Adrenal gland (tissue), 9 donors: ENCODE measurements at regions not wholly inside any gene's neighbourhood (a gene's known extent, or its start where the extent isn't known, plus 50 kb on each side); places are given as distances from the start of the nearest gene placed in this dataset.

Experiments used
- DNase-seq, 7 donors: peaks; one replicate each; pipeline ENCODE4 v3.0.0-alpha.2; 2019 to 2020
- H3K27ac ChIP-seq, 5 donors: fragments of 200-600 bp; sonication (generic) in 4 of 5; 1 replicate in 3 of 5; 2 replicates in 2 of 5; pipeline versions ENCODE4 v1.5.1 to v1.8.0; 2016 to 2020; ENCODE audit warnings: mild to moderate bottlenecking in 1 of 5
- H3K27me3 ChIP-seq: fragments of 200-600 bp; 2 replicates; pipeline ENCODE4 v1.8.0; 2021
- H3K36me3 ChIP-seq, 2 donors: fragments of 200-600 bp; replicated peaks in 1 of 2; 1 replicate in 1 of 2; 2 replicates in 1 of 2; pipeline versions ENCODE4 v1.5.1 to v1.8.0; 2018 to 2022
- H3K4me1 ChIP-seq, 2 donors: fragments of 200-600 bp; replicated peaks in 1 of 2; 1 replicate in 1 of 2; 2 replicates in 1 of 2; pipeline versions ENCODE4 v1.5.1 to v1.8.0; 2018 to 2021
- H3K4me3 ChIP-seq, 4 donors: fragments of 200-600 bp; sonication (generic) in 3 of 4; one replicate each; pipeline ENCODE4 v1.5.1; 2016 to 2018
- H3K9me3 ChIP-seq, 3 donors: fragments of 200-600 bp; sonication (generic) in 1 of 3; replicated peaks in 1 of 3; 1 replicate in 2 of 3; 2 replicates in 1 of 3; pipeline versions ENCODE4 v1.5.1 to v1.8.0; 2016 to 2021
- POLR2A ChIP-seq, 2 donors: fragments of 450-650 bp; IDR thresholded peaks; one replicate each; pipeline ENCODE4 v1.6.1; 2017; ENCODE audit warnings: antibody characterized with exemption in 2 of 2, mild to moderate bottlenecking in 2 of 2, moderate library complexity in 1 of 2
- WGBS, 4 donors: extraction: QIAGEN DNeasy Blood & Tissue Kit in 2 of 4; methylation state at CpG; one replicate each; pipeline versions ENCODE4 v1.1.5 to v1.1.7; 2013 to 2017; 5-methylcytosine and 5-hydroxymethylcytosine counted together
- intact Hi-C, 2 donors: fragments of 100-400 bp; cut with DNase I; formaldehyde crosslinking; loops; one replicate each; pipeline versions ENCODE4 v1.14.1 to v1.15.0; 2022 to 2023
- TF ChIP-seq, protein P1 (sequence below), 6 experiments: fragments of 450-650 bp in 4 of 6; fragments of 200-600 bp in 2 of 6; sonication (generic) in 1 of 6; IDR thresholded peaks; 1 replicate in 5 of 6; 2 replicates in 1 of 6; pipeline versions ENCODE4 v1.5.1 to v1.8.0; 2016 to 2021; ENCODE audit warnings: antibody characterized with exemption in 6 of 6, mild to moderate bottlenecking in 2 of 6, moderate library complexity in 1 of 6
- donor health status: healthy with polysubstance abuse.
- donor health status: Bipolar disorder and iron deficiency.
- donor health status: DM: yes; HTN: yes; CAD: no.
- donor health status: DM: no; HTN: no; CAD: no.
- donor health status: DM: no; HTN: no; CAD: no.

DNA sequence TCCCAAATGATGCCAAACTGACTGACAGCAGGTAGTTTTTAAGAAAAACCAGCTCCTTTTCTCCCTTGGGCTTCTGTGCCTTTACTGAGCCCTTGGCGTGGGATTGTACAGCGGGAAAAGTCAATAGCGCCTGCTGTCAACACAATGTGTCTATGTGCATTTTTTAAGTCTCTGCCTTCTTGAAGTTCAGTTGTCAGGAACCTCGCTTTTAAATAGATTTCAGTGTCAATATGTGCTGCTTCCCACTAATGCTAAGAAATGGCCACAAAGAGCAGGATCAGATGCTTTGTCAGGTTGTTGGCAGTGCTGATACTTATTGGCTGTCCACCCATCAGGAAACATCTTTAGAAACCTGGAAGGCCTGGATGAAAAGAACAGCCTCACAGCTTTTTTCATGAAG is 424.4 kb downstream of the C3orf38 start:
- DNase-seq: no peak
- WGBS, 4 donors: 79 to 91% (median 83%) methylated on average over 4 of the region's 4 CpGs
- TF ChIP-seq POLR2A (IDR thresholded peaks at IDR 0.05): no peak
- TF ChIP-seq, protein P1, sequence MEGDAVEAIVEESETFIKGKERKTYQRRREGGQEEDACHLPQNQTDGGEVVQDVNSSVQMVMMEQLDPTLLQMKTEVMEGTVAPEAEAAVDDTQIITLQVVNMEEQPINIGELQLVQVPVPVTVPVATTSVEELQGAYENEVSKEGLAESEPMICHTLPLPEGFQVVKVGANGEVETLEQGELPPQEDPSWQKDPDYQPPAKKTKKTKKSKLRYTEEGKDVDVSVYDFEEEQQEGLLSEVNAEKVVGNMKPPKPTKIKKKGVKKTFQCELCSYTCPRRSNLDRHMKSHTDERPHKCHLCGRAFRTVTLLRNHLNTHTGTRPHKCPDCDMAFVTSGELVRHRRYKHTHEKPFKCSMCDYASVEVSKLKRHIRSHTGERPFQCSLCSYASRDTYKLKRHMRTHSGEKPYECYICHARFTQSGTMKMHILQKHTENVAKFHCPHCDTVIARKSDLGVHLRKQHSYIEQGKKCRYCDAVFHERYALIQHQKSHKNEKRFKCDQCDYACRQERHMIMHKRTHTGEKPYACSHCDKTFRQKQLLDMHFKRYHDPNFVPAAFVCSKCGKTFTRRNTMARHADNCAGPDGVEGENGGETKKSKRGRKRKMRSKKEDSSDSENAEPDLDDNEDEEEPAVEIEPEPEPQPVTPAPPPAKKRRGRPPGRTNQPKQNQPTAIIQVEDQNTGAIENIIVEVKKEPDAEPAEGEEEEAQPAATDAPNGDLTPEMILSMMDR (IDR thresholded peaks at IDR 0.05): no peak
- H3K27me3 ChIP-seq: no peaks in the 10 kb centered on the region
- H3K4me3 ChIP-seq: no peak overlapping the region
- intact Hi-C loops: no loop called here
- no peaks in the 10 kb centered on the region for H3K9me3 ChIP-seq
- H3K4me1 ChIP-seq: no peaks in the 10 kb centered on the region
- no peaks in the 10 kb centered on the region for H3K36me3 ChIP-seq
- H3K27ac ChIP-seq: no peak overlapping the region

DNA sequence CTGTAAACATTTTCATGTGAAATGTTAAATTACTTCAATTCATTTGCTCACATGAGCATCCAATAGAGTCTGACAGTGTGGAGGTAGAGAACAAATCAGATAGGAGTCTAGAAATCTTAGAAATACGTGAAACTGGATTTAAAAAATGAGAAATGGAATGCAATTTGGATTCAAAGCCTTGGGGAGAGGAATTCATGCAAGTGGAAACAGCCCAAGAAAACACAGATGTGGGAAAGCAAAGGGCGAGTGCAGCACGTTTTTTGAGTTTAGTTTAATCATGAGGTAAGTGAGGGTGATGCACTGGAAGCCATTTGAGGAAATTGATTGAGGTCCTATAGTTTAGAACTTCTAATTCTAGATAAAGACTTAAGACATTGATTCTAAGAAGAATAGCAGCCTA is 434.7 kb downstream of the C3orf38 start:
- H3K9me3 ChIP-seq: no peaks in the 10 kb centered on the region
- H3K27ac ChIP-seq: no peak overlapping the region
- H3K27me3 ChIP-seq: no peaks in the 10 kb centered on the region
- H3K4me3 ChIP-seq: no peak overlapping the region
- no peak for DNase-seq
- intact Hi-C loops: no loop called here
- H3K36me3 ChIP-seq: no peaks in the 10 kb centered on the region
- H3K4me1 ChIP-seq: no peaks in the 10 kb centered on the region
- TF ChIP-seq POLR2A (IDR thresholded peaks at IDR 0.05): no peak
- TF ChIP-seq, protein P1 (IDR thresholded peaks at IDR 0.05): no peak
- 60 to 74% (median 64%) methylated on average over 3 of the region's 3 CpGs for WGBS, 4 donors

DNA sequence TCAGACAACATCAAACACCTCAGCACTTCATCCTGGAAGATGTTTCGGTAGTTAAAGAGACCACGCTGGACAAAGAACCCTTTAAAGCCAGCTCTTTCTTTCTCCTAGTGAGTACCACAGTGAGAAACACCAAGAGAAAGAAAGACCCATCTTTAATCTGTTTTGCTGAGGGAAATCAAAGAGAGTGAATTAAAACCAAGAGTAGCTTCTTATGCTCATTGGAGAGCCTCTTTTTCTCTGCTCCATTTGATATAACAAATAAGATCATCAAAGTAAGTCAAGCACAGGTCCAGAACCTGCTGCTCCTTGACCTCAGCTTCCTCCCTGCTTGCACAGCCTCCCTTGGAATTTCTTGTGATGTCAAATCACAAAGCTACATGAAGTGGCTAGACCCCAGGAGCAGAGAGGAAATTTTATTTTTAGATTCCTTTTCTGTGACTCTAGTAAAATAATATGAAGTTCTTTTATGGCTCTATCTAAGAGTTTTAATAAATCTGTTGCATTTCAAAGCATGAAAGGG is 436.4 kb downstream of the C3orf38 start:
- Histone ChIP-seq H3K4me1 (no peaks in the 10 kb centered on the region), H3K27ac (no peak overlapping the region), H3K36me3 (no peaks in the 10 kb centered on the region), H3K27me3 (no peaks in the 10 kb centered on the region), H3K4me3 (no peak overlapping the region), H3K9me3 (no peaks in the 10 kb centered on the region)
- TF ChIP-seq POLR2A (IDR thresholded peaks at IDR 0.05): no peak
- TF ChIP-seq, protein P1 (IDR thresholded peaks at IDR 0.05): no peak
- no peak for DNase-seq
- 72 to 89% (median 81%) methylated on average over 2 of the region's 2 CpGs for WGBS, 4 donors
- intact Hi-C loops: no loop called here

GRCh38 chr3:88589138-88589537 is 439.4 kb downstream of the C3orf38 start:
- 39 to 75% (median 61%) methylated on average over 2 of the region's 2 CpGs for WGBS, 4 donors

More at GRCh38 chr3:88589138-88589537, 439.4 kb downstream of the C3orf38 start:
- Histone ChIP-seq H3K36me3 (no peaks in the 10 kb centered on the region), H3K4me1 (no peaks in the 10 kb centered on the region), H3K27ac (no peak overlapping the region), H3K27me3 (no peaks in the 10 kb centered on the region), H3K4me3 (no peak overlapping the region), H3K9me3 (no peaks in the 10 kb centered on the region)
- TF ChIP-seq POLR2A (IDR thresholded peaks at IDR 0.05): no peak
- TF ChIP-seq, protein P1 (IDR thresholded peaks at IDR 0.05): no peak
- intact Hi-C loops: no loop called here
- no peak for DNase-seq
